SU-DHL-6 (cell line): ENCODE measurements at regions not wholly inside any gene's neighbourhood (a gene's known extent, or its start where the extent isn't known, plus 50 kb on each side); places are given as distances from the start of the nearest gene placed in this dataset.

ENCODE experiments used
- H2AFZ ChIP-seq: fragments of 200-600 bp; sonication (generic); 2 replicates; pipeline ENCODE4 v1.6.1; 2014; ENCODE audit warnings: low read depth, mild to moderate bottlenecking, moderate library complexity, mixed read lengths, antibody characterized with exemption, low read length; ENCODE audit not compliant: severe bottlenecking
- H3F3A ChIP-seq: fragments of 200-600 bp; shearing (Covaris generic); 2 replicates; pipeline ENCODE4 v1.6.0; 2016; ENCODE audit warnings: antibody characterized with exemption, mild to moderate bottlenecking; ENCODE audit not compliant: insufficient read depth
- H3K27ac ChIP-seq: fragments of 200-600 bp; sonication (generic); 2 replicates; pipeline ENCODE4 v1.5.1; 2016; ENCODE audit warnings: low read depth, mild to moderate bottlenecking, low read length, moderate library complexity, mixed read lengths
- H3K27me3 ChIP-seq: fragments of 200-600 bp; sonication (generic), shearing (Covaris generic); 2 replicates; pipeline ENCODE4 v1.6.0; 2014; ENCODE audit warnings: mild to moderate bottlenecking, low read length
- H3K36me3 ChIP-seq: fragments of 200-600 bp; sonication (generic); 2 replicates; pipeline ENCODE4 v1.6.1; 2014; ENCODE audit warnings: mild to moderate bottlenecking, low read length, mixed read lengths
- H3K4me2 ChIP-seq: fragments of 300-600, 200-600 bp; shearing (Covaris generic), sonication (generic); 2 replicates; pipeline ENCODE4 v1.6.0; 2014; ENCODE audit warnings: low read length, low read depth, mild to moderate bottlenecking; ENCODE audit not compliant: poor library complexity, severe bottlenecking
- H3K4me3 ChIP-seq: fragments of 200-600 bp; sonication (generic); 2 replicates; pipeline ENCODE4 v1.5.1; 2014; ENCODE audit warnings: antibody characterized with exemption, low read length, mild to moderate bottlenecking, mixed read lengths; ENCODE audit not compliant: insufficient read depth, poor library complexity, severe bottlenecking
- H3K79me2 ChIP-seq: fragments of 200-600 bp; sonication (generic); 2 replicates; pipeline ENCODE4 v1.6.1; 2014; ENCODE audit warnings: mild to moderate bottlenecking, low read length, moderate library complexity; ENCODE audit not compliant: insufficient read depth
- H3K9ac ChIP-seq: fragments of 200-600 bp; sonication (generic); 2 replicates; pipeline ENCODE4 v1.7.0; 2014; ENCODE audit warnings: mild to moderate bottlenecking, low read length
- H3K9me2 ChIP-seq: fragments of 200-600 bp; sonication (generic); replicated peaks from 2 replicates; pipeline ENCODE4 v1.6.1; 2014; ENCODE audit warnings: low read length; ENCODE audit not compliant: insufficient read depth
- H3K9me3 ChIP-seq: fragments of 200-600 bp; sonication (generic); 2 replicates; pipeline ENCODE4 v1.6.1; 2014; ENCODE audit warnings: low read length, mixed read lengths; ENCODE audit not compliant: insufficient read depth
- H4K20me1 ChIP-seq: fragments of 200-600 bp; sonication (generic); 2 replicates; pipeline ENCODE4 v1.6.1; 2014; ENCODE audit warnings: low read depth, mild to moderate bottlenecking, antibody characterized with exemption, low read length, moderate library complexity, mixed read lengths
- EZH2phosphoT487 ChIP-seq: fragments of 200-600 bp; sonication (generic), shearing (Covaris generic); conservative IDR thresholded peaks from 2 replicates; pipeline ENCODE4 v1.6.1; 2018; ENCODE audit warnings: mild to moderate bottlenecking, antibody characterized with exemption, low read length, moderate library complexity, mixed read lengths
- TF ChIP-seq, protein P1 (sequence below): fragments of 200-600 bp; sonication (generic); IDR thresholded peaks from one replicate; pipeline ENCODE4 v1.5.1; 2017; ENCODE audit warnings: antibody characterized with exemption, mild to moderate bottlenecking, low read length, moderate library complexity; ENCODE audit not compliant: insufficient read depth, poor library complexity, severe bottlenecking

DNA sequence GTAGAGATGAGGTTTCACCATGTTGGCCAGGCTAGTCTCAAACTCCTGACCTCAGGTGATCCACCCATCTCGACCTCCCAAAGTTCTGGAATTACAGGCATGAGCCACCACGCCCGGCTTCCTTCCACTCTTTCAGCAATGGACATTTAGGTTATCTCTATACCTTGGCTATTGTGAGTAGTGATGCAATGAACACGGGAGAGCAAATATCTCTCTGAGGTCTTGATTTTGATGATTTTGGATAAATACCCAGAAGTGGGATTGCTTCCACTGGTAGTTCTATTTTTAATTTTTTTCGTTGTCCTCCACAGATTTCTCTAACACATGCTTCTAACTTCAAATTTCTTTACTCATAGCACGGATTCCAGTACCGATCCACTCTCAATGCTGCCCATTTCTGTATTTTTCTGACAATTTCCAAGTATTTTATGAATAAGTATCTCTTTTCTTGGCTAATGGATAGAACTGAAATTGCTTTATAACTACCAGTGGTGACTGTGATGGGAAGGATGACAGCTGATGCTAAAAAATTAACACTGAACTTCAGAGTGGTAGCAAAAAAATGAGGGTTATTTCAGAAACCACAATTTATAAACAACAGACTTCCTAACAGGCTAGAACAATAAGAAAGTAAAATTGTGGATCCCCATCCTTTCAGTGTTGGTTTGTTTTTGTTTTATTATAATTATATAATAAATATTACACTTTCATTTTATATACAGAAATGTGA is 327.5 kb upstream of the RUNX1 start:
- H3K27me3 ChIP-seq: no peaks in the 10 kb centered on the region

DNA sequence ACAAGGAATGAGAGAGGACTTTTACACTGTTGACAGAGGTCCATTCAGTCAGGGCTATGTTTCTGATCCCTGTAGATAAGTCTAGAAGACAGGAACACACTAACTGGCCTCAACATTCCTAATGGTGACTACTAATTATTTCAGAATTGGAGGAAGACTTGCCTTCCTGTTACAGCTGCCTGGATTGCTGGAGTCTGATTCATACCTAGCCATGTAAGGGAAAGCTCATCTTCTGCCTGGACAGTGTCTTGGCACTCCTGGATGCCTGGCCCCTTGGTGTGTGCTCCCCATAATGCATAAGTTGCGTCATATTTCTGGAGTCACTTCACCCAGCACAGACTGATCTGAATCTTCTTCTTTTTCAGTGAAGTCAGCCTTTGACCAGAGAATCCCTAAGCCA is 326.0 kb upstream of the RUNX1 start:
- TF ChIP-seq, protein P1, sequence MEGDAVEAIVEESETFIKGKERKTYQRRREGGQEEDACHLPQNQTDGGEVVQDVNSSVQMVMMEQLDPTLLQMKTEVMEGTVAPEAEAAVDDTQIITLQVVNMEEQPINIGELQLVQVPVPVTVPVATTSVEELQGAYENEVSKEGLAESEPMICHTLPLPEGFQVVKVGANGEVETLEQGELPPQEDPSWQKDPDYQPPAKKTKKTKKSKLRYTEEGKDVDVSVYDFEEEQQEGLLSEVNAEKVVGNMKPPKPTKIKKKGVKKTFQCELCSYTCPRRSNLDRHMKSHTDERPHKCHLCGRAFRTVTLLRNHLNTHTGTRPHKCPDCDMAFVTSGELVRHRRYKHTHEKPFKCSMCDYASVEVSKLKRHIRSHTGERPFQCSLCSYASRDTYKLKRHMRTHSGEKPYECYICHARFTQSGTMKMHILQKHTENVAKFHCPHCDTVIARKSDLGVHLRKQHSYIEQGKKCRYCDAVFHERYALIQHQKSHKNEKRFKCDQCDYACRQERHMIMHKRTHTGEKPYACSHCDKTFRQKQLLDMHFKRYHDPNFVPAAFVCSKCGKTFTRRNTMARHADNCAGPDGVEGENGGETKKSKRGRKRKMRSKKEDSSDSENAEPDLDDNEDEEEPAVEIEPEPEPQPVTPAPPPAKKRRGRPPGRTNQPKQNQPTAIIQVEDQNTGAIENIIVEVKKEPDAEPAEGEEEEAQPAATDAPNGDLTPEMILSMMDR: no peak
- Histone ChIP-seq H3K27me3 (no peaks in the 10 kb centered on the region), H3K27ac (no peak overlapping the region), H3K9ac (no peak overlapping the region), H3K4me2 (no peak overlapping the region), H3K36me3 (no peaks in the 10 kb centered on the region), H4K20me1 (no peaks in the 10 kb centered on the region), H3K9me3 (no peaks in the 10 kb centered on the region), H3F3A (no peaks in the 10 kb centered on the region), H3K79me2 (no peaks in the 10 kb centered on the region), H2AFZ (no peak overlapping the region), H3K9me2 (no peaks in the 10 kb centered on the region), H3K4me3 (no peak overlapping the region)

More for the DNA sequence above, 327.5 kb upstream of the RUNX1 start:
- Histone ChIP-seq H3K9ac (no peak overlapping the region), H3K36me3 (no peaks in the 10 kb centered on the region), H3K9me2 (no peaks in the 10 kb centered on the region), H4K20me1 (no peaks in the 10 kb centered on the region), H3K4me2 (no peak overlapping the region), H3F3A (no peaks in the 10 kb centered on the region), H3K9me3 (no peaks in the 10 kb centered on the region), H3K27ac (no peak overlapping the region), H3K4me3 (no peak overlapping the region), H2AFZ (no peak overlapping the region), H3K79me2 (no peaks in the 10 kb centered on the region)
- TF ChIP-seq, protein P1: no peak
- no peak for TF ChIP-seq EZH2phosphoT487

DNA sequence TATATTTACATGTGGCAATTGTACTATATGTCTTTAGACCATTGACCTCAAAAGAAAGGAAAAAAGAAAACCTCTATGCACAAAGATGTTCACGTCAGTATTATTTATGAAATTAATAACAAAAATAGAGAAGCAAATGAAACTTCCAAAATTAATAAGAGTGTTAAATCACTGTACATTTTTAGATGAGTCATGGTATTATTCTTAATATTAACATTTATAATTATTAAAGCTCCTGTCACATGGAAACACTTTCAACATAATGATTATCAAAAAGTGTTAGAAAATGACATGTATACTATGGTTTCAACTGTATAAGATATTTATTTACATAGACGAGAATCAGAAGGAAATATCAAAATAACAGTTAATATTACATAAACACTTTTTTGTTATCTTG is 324.9 kb upstream of the RUNX1 start:
- Histone ChIP-seq H3K9me2 (no peaks in the 10 kb centered on the region), H4K20me1 (no peaks in the 10 kb centered on the region), H3K4me2 (no peak overlapping the region), H3K79me2 (no peaks in the 10 kb centered on the region), H3F3A (no peaks in the 10 kb centered on the region), H3K36me3 (no peaks in the 10 kb centered on the region), H3K9ac (no peak overlapping the region), H2AFZ (no peak overlapping the region), H3K27ac (no peak overlapping the region), H3K27me3 (no peaks in the 10 kb centered on the region), H3K4me3 (no peak overlapping the region), H3K9me3 (no peaks in the 10 kb centered on the region)
- no peak for TF ChIP-seq EZH2phosphoT487

DNA sequence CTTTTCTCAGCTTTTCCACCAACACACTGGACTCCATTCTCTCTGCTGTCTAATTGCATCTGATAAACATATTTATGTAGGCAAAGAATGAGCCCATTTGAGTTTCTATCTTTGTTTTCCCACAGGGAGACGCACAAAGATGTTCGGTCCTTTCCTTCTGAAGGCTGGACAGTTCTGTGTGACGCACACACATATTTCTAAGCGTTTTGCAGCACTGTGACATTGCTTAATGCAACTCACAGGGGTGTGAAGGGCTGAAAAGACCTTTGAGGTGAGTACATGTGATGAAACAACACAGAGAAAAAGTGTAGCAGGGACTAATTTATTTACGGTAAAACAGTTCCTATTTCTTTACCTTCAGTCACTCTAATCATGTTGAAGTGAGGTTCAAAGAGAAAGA is 323.1 kb upstream of the RUNX1 start:
- Histone ChIP-seq H3K4me2 (no peak overlapping the region), H3K9me2 (no peaks in the 10 kb centered on the region), H3K9ac (no peak overlapping the region), H3K36me3 (no peaks in the 10 kb centered on the region), H3K4me3 (no peak overlapping the region), H3K27me3 (no peaks in the 10 kb centered on the region), H3F3A (no peaks in the 10 kb centered on the region), H3K79me2 (no peaks in the 10 kb centered on the region), H4K20me1 (no peaks in the 10 kb centered on the region), H3K27ac (no peak overlapping the region), H2AFZ (no peak overlapping the region), H3K9me3 (no peaks in the 10 kb centered on the region)
- TF ChIP-seq, protein P1: no peak
